Embryonic facial prominence (tissue), 1 donor: ENCODE measurements at regions not wholly inside any gene's neighbourhood (a gene's known extent, or its start where the extent isn't known, plus 50 kb on each side); places are given as distances from the start of the nearest gene placed in this dataset.
"Not testable (repeated sequence)": the region's sequence is repeated elsewhere in the genome, so short reads cannot be mapped to it uniquely, and the experiment has no call there.

Experiments
- DNase-seq: peaks from one replicate; pipeline ENCODE4 v3.0.0-alpha.2; 2016; ENCODE audit errors: extremely low spot score

DNA sequence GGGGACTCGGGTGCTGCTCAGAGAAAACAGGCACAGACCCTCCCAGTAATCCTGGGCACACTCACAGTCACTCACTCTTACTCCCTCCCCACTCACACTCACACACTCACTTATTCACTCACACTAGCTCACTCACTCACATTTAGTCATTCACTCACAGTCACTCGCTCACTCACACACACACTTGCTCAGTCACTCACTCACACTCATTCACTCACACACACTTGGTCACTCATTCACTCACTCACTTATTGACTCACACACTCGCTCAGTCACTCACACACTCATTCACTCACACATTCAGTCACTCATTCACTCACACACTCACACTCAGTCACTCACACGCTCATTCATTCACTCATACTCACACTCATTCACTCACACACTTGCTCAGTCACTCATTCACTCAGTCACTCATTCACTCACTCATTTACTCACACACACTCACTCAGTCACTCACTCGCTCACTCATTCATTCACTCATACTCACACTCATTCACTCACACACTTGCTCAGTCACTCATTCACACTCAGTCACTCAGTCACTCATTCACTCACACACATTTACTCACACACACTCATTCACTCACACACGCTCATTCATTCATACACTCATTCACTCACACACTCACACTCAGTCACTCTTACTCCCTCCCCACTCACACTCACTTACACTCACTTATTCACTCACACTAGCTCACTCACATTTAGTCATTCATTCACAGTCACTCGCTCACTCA, 164.2 kb upstream of the C1orf174 start:
- DNase-seq = no peak

DNA sequence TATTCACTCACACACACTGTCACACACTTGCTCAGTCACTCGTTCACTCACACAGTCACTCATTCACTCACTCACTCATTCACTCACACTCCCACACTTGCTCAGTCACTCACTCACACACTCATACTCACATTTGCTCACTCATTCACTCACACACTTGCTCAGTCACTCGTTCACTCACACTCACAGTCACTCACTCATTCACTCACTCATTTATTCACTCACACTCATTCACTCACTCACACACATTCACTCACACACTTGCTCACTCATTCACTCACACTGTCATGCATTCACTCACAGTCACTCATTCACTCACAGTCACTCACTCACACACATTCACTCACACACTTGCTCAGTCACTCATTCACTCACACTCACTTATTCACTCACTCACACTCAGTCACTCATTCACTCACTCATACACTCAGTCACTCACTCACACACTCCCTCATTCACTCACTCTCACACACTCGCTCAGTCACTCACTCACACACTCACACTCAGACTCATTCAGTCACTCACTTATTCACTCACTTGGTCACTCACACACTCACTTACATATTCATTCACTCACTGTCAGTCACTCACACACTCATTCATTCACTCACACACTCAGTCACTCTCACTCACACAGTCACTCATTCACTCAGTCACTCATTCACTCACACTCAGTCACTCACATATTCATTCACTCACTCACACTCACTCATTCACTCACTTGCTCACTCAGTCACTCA, 167.0 kb upstream of the C1orf174 start:
- DNase-seq = no peak

DNA sequence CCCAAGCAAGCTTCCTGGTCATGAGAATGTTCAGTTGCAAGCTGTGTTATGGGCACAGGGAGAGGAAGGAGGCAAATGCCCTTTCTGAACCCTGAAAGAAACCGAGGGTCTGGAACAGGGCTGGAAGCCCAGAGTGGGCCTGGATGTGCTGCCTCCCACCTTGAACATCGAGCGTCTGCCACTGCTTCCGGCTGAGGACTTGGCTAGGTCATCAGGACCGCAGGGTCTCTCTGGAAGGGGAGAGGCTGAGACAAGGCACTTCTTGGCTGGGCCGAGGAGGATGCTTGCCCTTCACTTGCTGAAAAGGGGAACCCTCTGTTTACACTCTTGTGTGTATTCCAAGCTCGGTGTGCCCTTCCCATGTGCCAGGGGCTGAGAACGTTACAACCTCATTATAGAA, 168.0 kb upstream of the C1orf174 start:
- DNase-seq = no peak

DNA sequence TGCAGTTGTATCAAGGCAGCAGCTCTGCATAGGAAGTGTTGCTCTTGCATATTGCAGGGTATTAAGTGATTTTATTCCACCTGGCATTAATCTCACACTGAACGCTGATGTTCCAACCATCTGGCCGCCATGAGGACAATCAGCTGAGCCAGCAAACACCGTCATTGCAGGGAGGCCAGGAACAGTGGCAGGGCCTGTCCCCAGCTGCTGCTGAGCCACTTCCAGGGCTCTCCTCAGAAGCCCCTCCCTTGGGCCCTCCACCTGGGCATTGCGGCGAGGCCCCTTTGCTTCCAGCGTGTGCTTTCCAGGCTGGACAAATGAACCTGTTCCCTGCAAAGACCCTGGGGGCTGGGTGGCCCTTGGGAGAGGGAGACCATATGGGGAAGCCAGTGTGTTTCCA, 171.6 kb upstream of the C1orf174 start:
- DNase-seq = no peak

DNA sequence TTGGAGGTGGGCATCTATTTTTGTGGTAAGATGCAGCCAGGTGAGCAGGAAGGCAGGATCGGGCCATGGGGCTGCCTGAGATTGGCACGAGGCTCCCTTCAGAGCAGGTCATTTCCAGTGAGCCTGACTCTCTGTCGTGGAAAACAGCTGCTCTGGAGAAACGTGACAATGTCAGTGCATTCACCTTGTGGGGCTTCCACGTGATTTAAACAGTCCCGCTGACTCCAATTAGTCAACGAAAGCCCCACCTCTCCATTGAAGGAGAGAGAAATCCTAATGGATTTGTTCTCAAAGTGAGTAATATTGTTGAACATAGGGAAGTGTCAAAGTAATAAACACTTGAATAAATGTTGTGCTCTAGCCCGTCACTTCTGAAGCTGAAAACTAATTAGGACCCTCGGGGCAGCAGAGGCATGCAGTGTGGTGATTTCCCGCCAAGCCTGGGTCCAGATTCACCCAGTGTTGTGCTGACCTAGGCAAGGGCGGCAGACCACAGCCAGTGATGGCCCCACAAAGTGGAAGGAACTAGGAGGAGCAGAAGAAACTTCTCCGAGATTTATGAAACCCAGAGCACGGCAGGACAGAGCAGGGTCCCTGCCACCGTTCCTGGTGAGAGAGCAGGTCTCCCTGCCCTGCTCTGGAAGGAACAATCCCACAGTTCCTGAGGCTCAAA, 172.5 kb upstream of the C1orf174 start:
- no peak for DNase-seq

DNA sequence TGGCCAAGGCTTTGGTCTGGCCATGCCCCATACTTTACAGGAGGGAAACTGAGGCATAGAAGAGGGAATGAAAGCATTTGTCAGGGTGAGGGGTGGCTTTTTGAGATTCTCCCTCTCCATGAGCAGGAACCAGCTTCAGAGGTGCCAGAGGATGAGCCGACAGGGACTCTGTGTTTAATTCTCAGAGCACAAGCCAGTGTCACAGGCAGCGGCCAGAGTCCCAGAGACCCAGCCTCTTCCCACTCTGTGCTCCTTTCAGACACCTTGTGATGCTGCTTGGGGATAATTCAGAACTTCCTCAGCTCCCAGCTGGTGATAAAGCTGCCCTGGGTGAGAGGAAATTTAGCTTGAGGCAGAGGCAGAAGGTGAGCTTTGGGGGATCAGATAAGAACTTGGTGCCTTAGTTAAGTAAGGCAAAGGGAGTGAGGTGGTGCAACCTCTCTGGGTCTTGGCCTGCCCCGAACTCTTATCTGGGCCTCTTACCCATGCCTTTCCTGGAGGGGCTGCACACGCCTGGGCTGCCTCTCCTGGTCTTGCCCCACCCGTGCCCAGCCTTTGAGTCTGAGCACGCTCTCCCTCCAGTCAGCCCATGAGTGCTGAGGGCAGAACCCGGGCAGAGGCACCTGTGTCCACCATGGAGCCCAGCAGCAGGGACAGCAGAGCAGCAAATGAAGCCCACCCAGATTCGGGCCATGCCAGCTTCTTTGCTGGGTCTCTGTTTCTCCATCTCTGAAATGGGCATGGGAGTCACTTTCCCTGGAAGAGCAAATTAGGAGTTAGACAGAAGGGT, 175.6 kb upstream of the C1orf174 start:
- no peak for DNase-seq

DNA sequence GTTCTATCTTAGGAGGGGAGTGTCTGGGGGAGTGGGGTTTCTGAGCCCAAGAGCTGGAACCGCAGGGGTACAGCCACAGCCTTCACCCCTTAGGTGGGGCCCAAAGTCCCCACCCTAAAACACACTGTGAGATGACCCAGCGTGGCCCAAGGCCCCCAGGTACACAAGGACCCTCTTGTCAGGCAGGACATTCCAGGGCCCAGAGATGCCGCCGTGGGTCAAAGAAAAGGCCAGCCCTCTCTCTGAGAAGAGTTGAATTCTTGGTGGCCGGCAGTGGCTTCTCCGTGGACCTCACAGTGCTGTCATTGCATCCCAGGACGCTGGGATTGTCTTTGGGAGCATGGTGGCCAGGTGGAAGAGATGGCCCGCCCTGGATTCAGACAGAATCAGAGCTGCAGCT, 176.3 kb upstream of the C1orf174 start:
- no peak for DNase-seq

DNA sequence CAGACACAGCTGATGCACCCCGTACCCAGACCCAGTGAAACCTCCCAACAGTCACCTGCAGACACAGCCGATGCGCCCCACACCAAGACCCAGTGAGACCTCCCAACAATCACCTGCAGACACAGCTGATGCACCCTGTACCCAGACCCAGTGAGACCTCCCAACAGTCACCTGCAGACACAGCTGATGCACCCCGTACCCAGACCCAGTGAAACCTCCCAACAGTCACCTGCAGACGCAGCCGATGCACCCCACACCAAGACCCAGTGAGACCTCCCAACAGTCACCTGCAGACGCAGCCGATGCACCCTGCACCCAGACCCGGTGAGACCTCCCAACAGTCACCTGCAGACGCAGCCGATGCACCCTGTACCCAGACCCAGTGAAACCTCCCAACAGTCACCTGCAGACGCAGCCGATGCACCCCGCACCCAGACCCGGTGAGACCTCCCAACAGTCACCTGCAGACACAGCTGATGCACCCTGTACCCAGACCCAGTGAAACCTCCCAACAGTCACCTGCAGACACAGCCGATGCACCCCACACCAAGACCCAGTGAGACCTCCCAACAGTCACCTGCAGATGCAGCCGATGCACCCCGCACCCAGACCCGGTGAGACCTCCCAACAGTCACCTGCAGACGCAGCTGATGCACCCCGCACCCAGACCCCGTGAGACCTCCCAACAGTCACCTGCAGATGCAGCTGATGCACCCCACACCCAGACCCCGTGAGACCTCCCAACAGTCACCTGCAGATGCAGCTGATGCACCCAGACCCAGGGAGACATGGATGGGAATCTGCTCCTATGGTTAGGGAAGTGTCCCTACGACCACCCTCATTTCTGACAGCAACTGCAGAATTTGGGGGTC, 178.3 kb upstream of the C1orf174 start:
- not testable (repeated sequence) for DNase-seq

DNA sequence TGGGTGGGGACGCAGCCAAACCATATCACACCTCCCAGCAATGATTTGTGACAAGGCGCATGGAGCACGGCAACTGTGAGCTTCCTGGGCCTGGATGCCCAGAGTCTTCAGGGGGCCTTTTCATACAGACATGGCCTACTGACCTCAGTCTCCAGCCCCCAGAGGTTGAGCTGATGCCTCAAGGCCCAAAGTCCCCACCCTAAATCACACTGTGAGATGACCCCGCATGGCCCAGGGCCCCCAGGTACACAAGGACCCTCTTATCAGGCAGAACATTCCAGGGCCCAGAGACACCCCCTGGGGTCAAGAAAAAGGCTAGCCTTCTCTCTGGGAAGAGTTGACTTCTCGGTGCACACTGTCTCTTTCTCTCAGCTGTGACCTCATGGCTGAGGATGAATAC, 179.7 kb upstream of the C1orf174 start:
- no peak for DNase-seq

DNA sequence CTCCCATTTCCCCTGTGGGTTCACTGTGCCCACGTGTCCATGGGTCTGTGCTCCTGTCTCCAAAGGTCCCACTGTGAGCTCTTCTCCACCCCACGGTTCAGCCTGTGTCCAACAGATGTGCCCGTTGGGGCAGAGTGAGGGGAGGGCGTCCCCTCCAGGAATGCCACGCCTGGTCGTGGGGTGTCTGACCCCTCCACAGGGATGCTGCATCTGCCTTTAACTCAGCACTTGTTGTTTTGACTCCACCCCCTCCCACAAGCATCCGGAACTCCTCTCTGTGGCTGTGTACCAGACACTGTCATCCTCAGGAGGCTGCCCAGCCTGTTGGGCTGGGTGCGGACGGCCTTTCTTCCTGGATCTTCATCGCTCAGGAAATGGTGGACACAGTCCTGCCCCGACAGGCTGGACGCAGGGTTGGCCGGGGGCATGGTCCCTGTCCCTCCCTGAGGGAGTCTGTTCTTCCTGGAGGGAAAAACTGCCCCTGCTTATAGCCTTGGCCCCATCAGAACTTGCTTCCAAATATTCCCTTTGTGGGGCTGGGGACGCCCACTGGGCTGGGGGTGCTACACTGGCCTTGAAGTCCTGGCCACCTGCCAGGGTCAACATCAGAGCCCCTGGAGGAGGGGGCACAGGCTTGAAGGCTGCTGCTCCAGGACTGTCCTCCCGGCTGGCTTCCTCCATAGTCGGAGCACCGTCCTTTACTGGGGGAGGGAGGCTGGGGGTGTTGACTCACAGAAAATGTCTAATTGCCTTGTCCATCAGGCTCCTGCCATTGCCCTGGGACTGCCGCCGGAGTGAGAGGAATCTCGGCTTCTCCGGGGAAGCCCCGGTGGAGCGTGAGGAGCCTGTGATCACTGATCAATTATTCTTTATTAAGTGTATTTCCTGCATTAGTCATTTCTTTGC, 182.0 kb upstream of the C1orf174 start:
- DNase-seq = no peak

DNA sequence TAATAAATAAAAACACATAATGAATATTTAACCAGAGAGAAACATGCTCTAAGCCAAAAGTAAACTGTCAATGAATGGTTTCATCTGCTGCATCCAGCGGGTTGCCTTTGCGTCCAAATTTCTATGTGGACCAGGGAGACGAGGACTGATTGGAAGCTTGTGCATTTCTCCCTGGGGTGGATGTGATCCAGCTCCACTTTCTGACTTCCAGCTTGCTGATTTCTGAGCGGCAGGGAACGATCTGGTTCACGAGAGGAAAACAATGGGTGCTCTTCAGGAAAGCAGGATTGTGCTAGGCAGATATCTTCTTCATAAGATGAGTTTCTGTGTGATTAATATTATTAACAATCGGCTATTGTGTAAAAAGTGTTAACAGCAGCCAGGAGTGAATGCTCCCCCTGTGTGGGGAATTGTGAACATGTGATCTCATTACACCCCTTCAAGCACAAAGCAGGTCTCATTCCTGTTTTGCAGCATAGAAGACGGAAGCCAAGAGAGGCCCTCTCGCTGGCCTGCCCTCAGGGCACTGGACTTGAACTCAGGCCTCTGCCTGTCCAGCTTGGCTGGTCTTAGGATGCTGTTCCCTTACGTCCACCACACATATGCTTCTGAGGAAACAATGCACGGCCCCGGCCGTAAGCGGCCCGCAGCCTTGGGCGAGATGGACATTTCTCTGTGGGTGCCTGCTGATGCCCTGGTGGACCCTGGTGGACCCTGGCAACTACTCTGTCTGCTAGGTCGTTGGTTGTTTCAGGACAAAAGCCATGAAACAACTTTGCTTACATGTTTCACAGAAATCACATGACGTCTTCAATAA, 183.4 kb upstream of the C1orf174 start:
- no peak for DNase-seq

DNA sequence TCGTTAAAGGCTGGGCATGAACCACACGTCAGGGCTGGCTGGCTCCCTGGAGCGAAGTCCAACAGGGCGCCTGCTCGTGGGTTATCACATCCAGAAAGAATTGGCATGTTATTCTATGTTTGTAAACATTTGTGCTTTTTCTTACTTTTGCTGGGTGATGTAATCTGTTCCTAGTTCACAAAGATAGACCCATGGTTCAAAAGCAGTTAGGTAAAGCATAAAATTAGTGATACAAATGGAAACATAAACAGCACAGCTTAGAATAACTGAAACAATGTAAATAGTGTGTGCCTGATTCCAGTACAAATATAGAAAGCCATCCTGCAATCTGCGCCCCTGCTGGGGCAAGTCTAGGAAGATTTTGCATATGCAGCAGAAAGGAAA, 184.0 kb upstream of the C1orf174 start:
- no peak for DNase-seq

DNA sequence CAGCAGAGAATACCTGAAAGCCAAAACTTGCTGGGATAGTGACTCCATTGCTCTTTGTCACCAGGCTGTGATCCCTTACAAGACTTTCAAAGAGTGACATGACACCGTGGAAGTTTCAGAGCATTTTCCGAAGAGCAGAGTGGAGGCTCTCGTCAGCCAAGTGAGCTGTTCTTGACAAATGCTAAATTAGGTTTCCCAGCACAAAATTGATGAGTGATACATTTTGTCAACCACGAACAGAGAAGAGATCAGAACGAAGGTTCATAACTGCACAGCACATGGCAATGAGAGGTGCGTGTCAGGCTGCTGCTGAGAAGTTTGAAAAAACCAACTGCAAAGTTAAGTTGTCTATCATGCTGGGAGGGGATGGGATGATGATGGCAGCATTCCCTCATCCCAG, 184.4 kb upstream of the C1orf174 start:
- DNase-seq = no peak

DNA sequence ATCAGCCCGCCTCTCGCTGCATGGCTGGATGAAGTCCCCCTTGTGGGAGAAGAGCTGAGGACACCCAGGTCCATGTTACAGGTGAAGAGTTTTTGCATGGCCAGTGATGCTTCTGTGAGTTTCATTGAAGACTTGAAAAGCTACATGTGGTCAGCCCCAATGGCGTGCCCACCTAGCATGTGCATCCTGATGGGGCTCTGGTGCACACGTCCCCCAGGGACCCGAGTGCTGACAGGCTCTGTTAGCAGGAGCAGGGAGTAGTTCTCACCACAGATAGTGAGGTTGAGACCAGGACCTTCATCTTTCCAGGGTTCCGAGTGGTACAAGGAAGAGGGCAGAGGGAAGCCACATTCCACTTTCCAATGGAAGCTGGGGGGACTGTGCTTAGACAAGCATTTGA, 184.8 kb upstream of the C1orf174 start:
- no peak for DNase-seq

DNA sequence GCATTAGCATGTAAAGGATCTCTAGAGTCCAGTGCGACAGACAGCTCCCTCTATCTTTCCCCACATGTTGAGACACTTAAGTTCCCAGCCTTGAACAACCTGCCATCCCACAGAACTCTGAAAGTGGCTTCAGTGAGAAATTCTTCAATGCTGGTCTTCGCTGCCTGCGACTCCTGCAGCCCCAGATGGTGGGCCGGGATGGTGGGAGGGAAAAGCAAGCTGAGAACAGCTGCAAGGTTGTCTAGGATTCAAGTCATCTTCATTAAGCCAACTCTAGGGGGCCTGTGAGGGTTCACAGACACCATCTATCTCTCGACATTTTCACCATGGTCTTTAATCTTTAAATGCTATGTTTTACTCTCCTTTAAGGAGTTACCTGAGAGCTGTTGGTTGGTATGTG, 185.5 kb upstream of the C1orf174 start:
- no peak for DNase-seq

DNA sequence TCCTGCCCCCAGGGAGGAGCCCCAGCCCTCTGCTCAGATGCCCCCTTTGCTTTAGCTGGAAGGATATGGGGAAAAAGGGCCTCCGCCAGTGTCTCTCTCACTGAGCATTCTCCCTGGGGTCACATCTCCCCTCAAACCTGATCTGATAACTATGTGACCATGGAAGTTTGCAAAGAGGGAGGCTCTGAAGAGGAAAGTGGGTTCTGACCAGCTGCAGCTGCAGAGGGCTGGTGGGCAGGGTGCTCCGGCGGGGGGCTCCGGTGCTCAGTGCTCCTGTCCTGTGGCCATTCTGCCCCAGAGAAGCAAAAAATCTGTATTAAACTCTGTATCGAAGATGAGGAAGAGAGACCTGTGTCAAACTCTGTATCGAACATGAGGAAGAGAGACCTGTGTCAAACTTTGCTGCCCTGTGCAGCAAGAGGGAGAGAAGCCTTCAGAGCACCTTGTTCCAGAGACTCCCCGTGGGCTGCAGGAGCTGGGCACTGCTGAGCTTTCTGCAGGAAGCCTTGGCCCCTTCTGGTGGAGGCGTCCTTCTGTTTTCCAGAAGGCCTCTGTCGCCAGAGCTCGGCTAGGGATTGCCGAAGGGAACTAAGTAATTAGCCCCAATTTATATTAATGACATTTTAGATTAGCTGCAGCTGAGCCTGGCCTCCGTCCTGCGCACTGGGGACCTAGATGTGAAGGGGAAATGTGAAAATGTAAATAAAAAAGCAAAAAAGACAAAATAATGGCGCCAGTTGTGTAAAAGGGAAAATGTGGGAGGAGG, 186.2 kb upstream of the C1orf174 start:
- no peak for DNase-seq

DNA sequence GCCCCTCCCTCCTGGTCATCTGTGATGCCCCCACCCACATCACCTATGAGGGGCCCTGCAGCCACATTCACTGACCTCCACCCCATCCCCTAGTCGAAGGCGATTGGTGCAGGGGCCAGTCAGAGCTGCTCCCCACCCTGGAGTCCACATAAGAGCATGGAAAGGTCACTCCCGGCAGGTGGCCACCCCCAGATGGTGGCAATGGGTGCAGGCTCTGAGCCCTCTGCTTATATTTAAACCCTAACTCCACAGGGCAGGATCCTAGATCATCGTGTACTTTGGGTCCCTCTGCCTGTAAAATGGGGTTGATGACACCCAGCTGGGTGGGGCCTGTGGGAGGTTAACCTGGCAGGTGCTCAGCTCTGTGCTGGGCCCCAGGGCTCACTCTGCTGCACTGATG, 186.8 kb upstream of the C1orf174 start:
- no peak for DNase-seq
